ENCODE measurements at regions not wholly inside any gene's neighbourhood (a gene's known extent, or its start where the extent isn't known, plus 50 kb on each side); places are given as distances from the start of the nearest gene placed in this dataset.

GRCh38 chr7:45415265-45415664 is 158.9 kb upstream of the ADCY1 start:
- Histone ChIP-seq H3K9me3 (ENCODE audit: control insufficient read depth, low read length) (no peaks in the 10 kb centered on the region), H3K36me3 (ENCODE audit: control insufficient read depth, insufficient read depth, low read length) (no peaks in the 10 kb centered on the region), H3K4me3 (ENCODE audit: insufficient read depth, low read depth, low read length) (no peak overlapping the region), H3K27me3 (ENCODE audit: control insufficient read depth, insufficient read depth, low read length, poor library complexity, severe bottlenecking) (no peaks in the 10 kb centered on the region), H3K27ac (ENCODE audit: insufficient read depth, low read depth, low read length, poor library complexity, severe bottlenecking) (no peak overlapping the region), H3K4me1 (ENCODE audit: control insufficient read depth, insufficient read depth, low read length) (no peaks in the 10 kb centered on the region)
- WGBS, 2 experiments = 95% methylated on average over 2 of the region's 2 CpGs

- Histone ChIP-seq H3K36me3 (ENCODE audit: control insufficient read depth, insufficient read depth, low read length) (no peaks in the 10 kb centered on the region), H3K27me3 (ENCODE audit: control insufficient read depth, insufficient read depth, low read length, poor library complexity, severe bottlenecking) (no peaks in the 10 kb centered on the region), H3K4me3 (ENCODE audit: insufficient read depth, low read depth, low read length) (no peak overlapping the region), H3K27ac (ENCODE audit: insufficient read depth, low read depth, low read length, poor library complexity, severe bottlenecking) (no peak overlapping the region), H3K4me1 (ENCODE audit: control insufficient read depth, insufficient read depth, low read length) (no peaks in the 10 kb centered on the region), H3K9me3 (ENCODE audit: control insufficient read depth, low read length) (no peaks in the 10 kb centered on the region)
- 86 to 100% methylated on average over 1 of the region's 1 CpG for WGBS, 2 experiments
Measured at GRCh38 chr7:45416846-45417245, 157.3 kb upstream of the ADCY1 start.

GRCh38 chr7:45417268-45417667 is 156.9 kb upstream of the ADCY1 start:
- H3K4me1 ChIP-seq (ENCODE audit: control insufficient read depth, insufficient read depth, low read length) = no peaks in the 10 kb centered on the region
- no peak overlapping the region for H3K27ac ChIP-seq (ENCODE audit: insufficient read depth, low read depth, low read length, poor library complexity, severe bottlenecking)
- H3K4me3 ChIP-seq (ENCODE audit: insufficient read depth, low read depth, low read length) = no peak overlapping the region
- 89 to 91% methylated on average over 2 of the region's 2 CpGs for WGBS, 2 experiments
- no peaks in the 10 kb centered on the region for H3K36me3 ChIP-seq (ENCODE audit: control insufficient read depth, insufficient read depth, low read length)
- H3K9me3 ChIP-seq (ENCODE audit: control insufficient read depth, low read length) = no peaks in the 10 kb centered on the region
- no peaks in the 10 kb centered on the region for H3K27me3 ChIP-seq (ENCODE audit: control insufficient read depth, insufficient read depth, low read length, poor library complexity, severe bottlenecking)

GRCh38 chr7:45417735-45418134 is 156.4 kb upstream of the ADCY1 start:
- H3K27ac ChIP-seq (ENCODE audit: insufficient read depth, low read depth, low read length, poor library complexity, severe bottlenecking) = no peak overlapping the region
- no peaks in the 10 kb centered on the region for H3K4me1 ChIP-seq (ENCODE audit: control insufficient read depth, insufficient read depth, low read length)
- no peaks in the 10 kb centered on the region for H3K9me3 ChIP-seq (ENCODE audit: control insufficient read depth, low read length)
- 92 to 96% methylated on average over 3 of the region's 3 CpGs for WGBS, 2 experiments
- H3K27me3 ChIP-seq (ENCODE audit: control insufficient read depth, insufficient read depth, low read length, poor library complexity, severe bottlenecking) = no peaks in the 10 kb centered on the region
- H3K36me3 ChIP-seq (ENCODE audit: control insufficient read depth, insufficient read depth, low read length) = no peaks in the 10 kb centered on the region
- no peak overlapping the region for H3K4me3 ChIP-seq (ENCODE audit: insufficient read depth, low read depth, low read length)

GRCh38 chr7:45420843-45421495 is 153.2 kb upstream of the ADCY1 start:
- Histone ChIP-seq H3K27me3 (ENCODE audit: control insufficient read depth, insufficient read depth, low read length, poor library complexity, severe bottlenecking) (no peaks in the 10 kb centered on the region), H3K36me3 (ENCODE audit: control insufficient read depth, insufficient read depth, low read length) (no peaks in the 10 kb centered on the region), H3K9me3 (ENCODE audit: control insufficient read depth, low read length) (no peaks in the 10 kb centered on the region), H3K4me1 (ENCODE audit: control insufficient read depth, insufficient read depth, low read length) (no peaks in the 10 kb centered on the region), H3K27ac (ENCODE audit: insufficient read depth, low read depth, low read length, poor library complexity, severe bottlenecking) (no peak overlapping the region), H3K4me3 (ENCODE audit: insufficient read depth, low read depth, low read length) (no peak overlapping the region)
- WGBS, 2 experiments = 76 to 89% methylated on average over 2 to 3 of the region's 3 CpGs

- WGBS, 2 experiments = 80 to 100% methylated on average over 1 of the region's 1 CpG
- H3K27ac ChIP-seq (ENCODE audit: insufficient read depth, low read depth, low read length, poor library complexity, severe bottlenecking) = no peak overlapping the region
- H3K27me3 ChIP-seq (ENCODE audit: control insufficient read depth, insufficient read depth, low read length, poor library complexity, severe bottlenecking) = no peaks in the 10 kb centered on the region
- H3K9me3 ChIP-seq (ENCODE audit: control insufficient read depth, low read length) = no peaks in the 10 kb centered on the region
- H3K4me1 ChIP-seq (ENCODE audit: control insufficient read depth, insufficient read depth, low read length) = no peaks in the 10 kb centered on the region
- no peak overlapping the region for H3K4me3 ChIP-seq (ENCODE audit: insufficient read depth, low read depth, low read length)
- H3K36me3 ChIP-seq (ENCODE audit: control insufficient read depth, insufficient read depth, low read length) = no peaks in the 10 kb centered on the region
Measured at GRCh38 chr7:45421806-45422205, 152.4 kb upstream of the ADCY1 start.

GRCh38 chr7:45430397-45430796 is 143.8 kb upstream of the ADCY1 start:
- no peaks in the 10 kb centered on the region for H3K9me3 ChIP-seq (ENCODE audit: control insufficient read depth, low read length)
- WGBS, 2 experiments = 95 to 97% methylated on average over 7 of the region's 8 CpGs
- H3K27ac ChIP-seq (ENCODE audit: insufficient read depth, low read depth, low read length, poor library complexity, severe bottlenecking) = no peak overlapping the region
- no peaks in the 10 kb centered on the region for H3K27me3 ChIP-seq (ENCODE audit: control insufficient read depth, insufficient read depth, low read length, poor library complexity, severe bottlenecking)
- H3K4me1 ChIP-seq (ENCODE audit: control insufficient read depth, insufficient read depth, low read length) = no peaks in the 10 kb centered on the region
- H3K36me3 ChIP-seq (ENCODE audit: control insufficient read depth, insufficient read depth, low read length) = no peaks in the 10 kb centered on the region
- no peak overlapping the region for H3K4me3 ChIP-seq (ENCODE audit: insufficient read depth, low read depth, low read length)

- 89 to 92% methylated on average over 5 to 6 of the region's 6 CpGs for WGBS, 2 experiments
- no peaks in the 10 kb centered on the region for H3K27me3 ChIP-seq (ENCODE audit: control insufficient read depth, insufficient read depth, low read length, poor library complexity, severe bottlenecking)
- H3K9me3 ChIP-seq (ENCODE audit: control insufficient read depth, low read length) = no peaks in the 10 kb centered on the region
- no peak overlapping the region for H3K4me3 ChIP-seq (ENCODE audit: insufficient read depth, low read depth, low read length)
- H3K36me3 ChIP-seq (ENCODE audit: control insufficient read depth, insufficient read depth, low read length) = no peaks in the 10 kb centered on the region
- no peaks in the 10 kb centered on the region for H3K4me1 ChIP-seq (ENCODE audit: control insufficient read depth, insufficient read depth, low read length)
- no peak overlapping the region for H3K27ac ChIP-seq (ENCODE audit: insufficient read depth, low read depth, low read length, poor library complexity, severe bottlenecking)
Measured at GRCh38 chr7:45434167-45434784, 139.9 kb upstream of the ADCY1 start.

- no peak overlapping the region for H3K4me3 ChIP-seq (ENCODE audit: insufficient read depth, low read depth, low read length)
- 91 to 92% methylated on average over 3 of the region's 3 CpGs for WGBS, 2 experiments
- no peaks in the 10 kb centered on the region for H3K9me3 ChIP-seq (ENCODE audit: control insufficient read depth, low read length)
- H3K4me1 ChIP-seq (ENCODE audit: control insufficient read depth, insufficient read depth, low read length) = no peaks in the 10 kb centered on the region
- H3K27ac ChIP-seq (ENCODE audit: insufficient read depth, low read depth, low read length, poor library complexity, severe bottlenecking) = no peak overlapping the region
- H3K36me3 ChIP-seq (ENCODE audit: control insufficient read depth, insufficient read depth, low read length) = no peaks in the 10 kb centered on the region
- no peaks in the 10 kb centered on the region for H3K27me3 ChIP-seq (ENCODE audit: control insufficient read depth, insufficient read depth, low read length, poor library complexity, severe bottlenecking)
Measured at GRCh38 chr7:45435131-45435530, 139.0 kb upstream of the ADCY1 start.

- no peak overlapping the region for H3K4me3 ChIP-seq (ENCODE audit: insufficient read depth, low read depth, low read length)
- H3K27me3 ChIP-seq (ENCODE audit: control insufficient read depth, insufficient read depth, low read length, poor library complexity, severe bottlenecking) = no peaks in the 10 kb centered on the region
- WGBS, 2 experiments = 100% methylated on average over 1 of the region's 1 CpG
- no peaks in the 10 kb centered on the region for H3K9me3 ChIP-seq (ENCODE audit: control insufficient read depth, low read length)
- H3K27ac ChIP-seq (ENCODE audit: insufficient read depth, low read depth, low read length, poor library complexity, severe bottlenecking) = no peak overlapping the region
- no peaks in the 10 kb centered on the region for H3K4me1 ChIP-seq (ENCODE audit: control insufficient read depth, insufficient read depth, low read length)
- H3K36me3 ChIP-seq (ENCODE audit: control insufficient read depth, insufficient read depth, low read length) = no peaks in the 10 kb centered on the region
Measured at GRCh38 chr7:45435846-45436245, 138.3 kb upstream of the ADCY1 start.
